Ishikawa (cell line): ENCODE measurements at regions not wholly inside any gene's neighbourhood (a gene's known extent, or its start where the extent isn't known, plus 50 kb on each side); places are given as distances from the start of the nearest gene placed in this dataset.

Experiments used
- CEBPB ChIP-seq: IDR thresholded peaks from 2 replicates; pipeline ENCODE4 v1.6.1; 2012
- EGR1 ChIP-seq: IDR thresholded peaks from 2 replicates; pipeline ENCODE4 v1.6.1; 2012
- EP300 ChIP-seq: IDR thresholded peaks from 2 replicates; pipeline ENCODE4 v1.6.1; 2012; ENCODE audit warnings: borderline replicate concordance
- FOXM1 ChIP-seq: IDR thresholded peaks from 2 replicates; pipeline ENCODE4 v1.6.1; 2012; ENCODE audit warnings: low read depth, borderline replicate concordance
- RAD21 ChIP-seq: IDR thresholded peaks from 2 replicates; pipeline ENCODE4 v1.6.1; 2012; ENCODE audit warnings: low read depth
- TAF1 ChIP-seq: IDR thresholded peaks from 2 replicates; pipeline ENCODE4 v1.6.1; 2012; ENCODE audit warnings: low read depth, mild to moderate bottlenecking
- TCF12 ChIP-seq: IDR thresholded peaks from 2 replicates; pipeline ENCODE4 v1.6.1; 2012; ENCODE audit warnings: low read depth
- YY1 ChIP-seq: IDR thresholded peaks from 2 replicates; pipeline ENCODE4 v1.6.1; 2012; ENCODE audit warnings: low read depth
- ZBTB7A ChIP-seq: IDR thresholded peaks from 2 replicates; pipeline ENCODE4 v1.6.1; 2012; ENCODE audit warnings: low read depth
- TF ChIP-seq, protein P1 (sequence below): IDR thresholded peaks from 2 replicates; pipeline ENCODE4 v1.6.1; 2012; ENCODE audit warnings: low read depth, mild to moderate bottlenecking
- TF ChIP-seq, protein P2 (sequence below): IDR thresholded peaks from 2 replicates; pipeline ENCODE4 v1.6.1; 2012
- TF ChIP-seq, protein P3 (sequence below): IDR thresholded peaks from 2 replicates; pipeline ENCODE4 v1.6.1; 2012

DNA sequence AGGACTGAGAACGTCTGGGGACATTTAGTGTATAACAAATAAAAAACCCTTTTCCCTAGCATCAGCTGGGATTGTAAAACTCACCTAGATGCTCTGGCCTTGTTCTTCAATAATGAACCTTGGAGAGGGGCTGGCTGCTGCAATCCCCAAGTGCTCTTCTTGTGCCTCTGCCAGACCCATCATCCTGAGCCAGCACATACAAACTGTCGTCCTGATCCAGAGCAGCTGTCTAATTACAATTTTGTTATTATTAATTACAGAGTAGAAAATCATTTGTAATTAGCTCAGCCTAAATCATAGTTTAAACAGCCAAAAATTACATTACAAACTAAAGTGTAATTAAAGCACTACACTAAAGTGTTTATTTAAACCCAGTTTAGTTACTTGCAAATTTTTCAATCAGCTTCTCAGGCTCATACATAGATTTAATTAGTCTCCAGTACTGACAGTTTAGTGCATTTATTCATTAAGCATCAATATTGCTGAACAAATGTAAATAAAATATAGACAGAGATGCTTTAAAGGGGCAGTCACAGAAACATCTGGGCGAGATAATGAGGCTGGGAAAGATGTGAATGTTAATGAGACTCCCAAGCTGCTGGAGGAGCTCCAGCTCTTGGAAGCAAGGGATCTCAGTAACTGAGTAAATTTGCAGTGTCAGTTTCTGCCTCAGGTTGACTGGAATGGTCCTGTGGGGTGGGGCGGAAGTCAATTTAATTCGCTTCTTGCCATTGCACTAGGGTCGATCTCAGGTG is 632.3 kb upstream of the TLE4 start:
- no peak for TF ChIP-seq EP300
- no peak for TF ChIP-seq TCF12
- no peak for TF ChIP-seq TAF1
- TF ChIP-seq FOXM1, result no peak
- TF ChIP-seq, protein P1, sequence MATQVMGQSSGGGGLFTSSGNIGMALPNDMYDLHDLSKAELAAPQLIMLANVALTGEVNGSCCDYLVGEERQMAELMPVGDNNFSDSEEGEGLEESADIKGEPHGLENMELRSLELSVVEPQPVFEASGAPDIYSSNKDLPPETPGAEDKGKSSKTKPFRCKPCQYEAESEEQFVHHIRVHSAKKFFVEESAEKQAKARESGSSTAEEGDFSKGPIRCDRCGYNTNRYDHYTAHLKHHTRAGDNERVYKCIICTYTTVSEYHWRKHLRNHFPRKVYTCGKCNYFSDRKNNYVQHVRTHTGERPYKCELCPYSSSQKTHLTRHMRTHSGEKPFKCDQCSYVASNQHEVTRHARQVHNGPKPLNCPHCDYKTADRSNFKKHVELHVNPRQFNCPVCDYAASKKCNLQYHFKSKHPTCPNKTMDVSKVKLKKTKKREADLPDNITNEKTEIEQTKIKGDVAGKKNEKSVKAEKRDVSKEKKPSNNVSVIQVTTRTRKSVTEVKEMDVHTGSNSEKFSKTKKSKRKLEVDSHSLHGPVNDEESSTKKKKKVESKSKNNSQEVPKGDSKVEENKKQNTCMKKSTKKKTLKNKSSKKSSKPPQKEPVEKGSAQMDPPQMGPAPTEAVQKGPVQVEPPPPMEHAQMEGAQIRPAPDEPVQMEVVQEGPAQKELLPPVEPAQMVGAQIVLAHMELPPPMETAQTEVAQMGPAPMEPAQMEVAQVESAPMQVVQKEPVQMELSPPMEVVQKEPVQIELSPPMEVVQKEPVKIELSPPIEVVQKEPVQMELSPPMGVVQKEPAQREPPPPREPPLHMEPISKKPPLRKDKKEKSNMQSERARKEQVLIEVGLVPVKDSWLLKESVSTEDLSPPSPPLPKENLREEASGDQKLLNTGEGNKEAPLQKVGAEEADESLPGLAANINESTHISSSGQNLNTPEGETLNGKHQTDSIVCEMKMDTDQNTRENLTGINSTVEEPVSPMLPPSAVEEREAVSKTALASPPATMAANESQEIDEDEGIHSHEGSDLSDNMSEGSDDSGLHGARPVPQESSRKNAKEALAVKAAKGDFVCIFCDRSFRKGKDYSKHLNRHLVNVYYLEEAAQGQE, result no peak
- no peak for TF ChIP-seq YY1
- no peak for TF ChIP-seq EGR1
- TF ChIP-seq RAD21, result no peak
- no peak for TF ChIP-seq ZBTB7A
- TF ChIP-seq, protein P2, sequence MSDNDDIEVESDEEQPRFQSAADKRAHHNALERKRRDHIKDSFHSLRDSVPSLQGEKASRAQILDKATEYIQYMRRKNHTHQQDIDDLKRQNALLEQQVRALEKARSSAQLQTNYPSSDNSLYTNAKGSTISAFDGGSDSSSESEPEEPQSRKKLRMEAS, result no peak
- TF ChIP-seq CEBPB, result no peak
- TF ChIP-seq, protein P3, sequence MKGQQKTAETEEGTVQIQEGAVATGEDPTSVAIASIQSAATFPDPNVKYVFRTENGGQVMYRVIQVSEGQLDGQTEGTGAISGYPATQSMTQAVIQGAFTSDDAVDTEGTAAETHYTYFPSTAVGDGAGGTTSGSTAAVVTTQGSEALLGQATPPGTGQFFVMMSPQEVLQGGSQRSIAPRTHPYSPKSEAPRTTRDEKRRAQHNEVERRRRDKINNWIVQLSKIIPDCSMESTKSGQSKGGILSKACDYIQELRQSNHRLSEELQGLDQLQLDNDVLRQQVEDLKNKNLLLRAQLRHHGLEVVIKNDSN, result no peak
